Activated CD4-positive, alpha-beta T cell treated with anti-CD3 and anti-CD28 coated beads, Interleukin-2, amount 10 ng/mL, durations not matched to agents 24 days and 14 days (primary cell): ENCODE measurements at regions not wholly inside any gene's neighbourhood (a gene's known extent, or its start where the extent isn't known, plus 50 kb on each side); places are given as distances from the start of the nearest gene placed in this dataset.
"Not testable (repeated sequence)": the region's sequence is repeated elsewhere in the genome, so short reads cannot be mapped to it uniquely, and the experiment has no call there.

Source experiments
- DNase-seq: peaks from one replicate; pipeline ENCODE4 v3.0.0; 2022
- H3K27ac Mint-ChIP-seq: one replicate; pipeline ENCODE4 v1.8.0; 2022; ENCODE audit warnings: mild to moderate bottlenecking, mixed read lengths
- H3K27me3 Mint-ChIP-seq: one replicate; pipeline ENCODE4 v1.8.0; 2022; ENCODE audit warnings: mixed read lengths
- H3K36me3 Mint-ChIP-seq: one replicate; pipeline ENCODE4 v1.8.0; 2022; ENCODE audit warnings: low read depth, mild to moderate bottlenecking, mixed read lengths
- H3K4me1 Mint-ChIP-seq: one replicate; pipeline ENCODE4 v1.8.0; 2021; ENCODE audit warnings: mixed read lengths
- H3K4me3 Mint-ChIP-seq: one replicate; pipeline ENCODE4 v1.8.0; 2022; ENCODE audit warnings: mild to moderate bottlenecking, moderate library complexity, mixed read lengths
- H3K9me3 Mint-ChIP-seq: one replicate; pipeline ENCODE4 v1.8.0; 2021; ENCODE audit warnings: mixed read lengths
- intact Hi-C: fragments of 100-400 bp; cut with micrococcal nuclease; formaldehyde crosslinking; loops from one replicate; pipeline ENCODE4 v1.15.1; 2023

DNA sequence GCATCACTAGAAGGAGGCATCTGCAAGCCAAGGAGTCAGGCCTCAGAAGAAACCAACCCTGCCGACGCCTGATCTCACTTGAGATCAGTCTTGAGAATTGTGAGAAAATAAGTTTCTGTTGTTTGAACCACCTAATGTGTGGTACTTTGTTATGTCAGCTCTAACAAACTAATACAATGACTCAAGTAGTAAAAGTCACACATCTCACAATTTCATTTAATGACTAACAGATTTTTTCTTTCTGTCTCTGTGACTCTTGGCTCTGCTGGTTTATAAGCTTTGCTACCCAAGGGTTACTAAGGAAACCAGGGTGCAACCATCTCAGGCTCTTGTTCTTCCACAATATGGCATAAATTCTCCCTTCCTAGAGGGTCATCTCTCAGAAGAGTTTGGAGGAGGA lies 315.8 kb upstream of the GRAMD2B start:
- H3K27me3 Mint-ChIP-seq, result no peaks in the 10 kb centered on the region
- peaks cover 5% of the 10 kb centered on the region for H3K9me3 Mint-ChIP-seq
- H3K27ac Mint-ChIP-seq, result no peak overlapping the region
- no peaks in the 10 kb centered on the region for H3K36me3 Mint-ChIP-seq
- H3K4me3 Mint-ChIP-seq, result no peak overlapping the region
- no peaks in the 10 kb centered on the region for H3K4me1 Mint-ChIP-seq
- intact Hi-C loops, result no loop called here
- DNase-seq, result no peak

GRCh38 chr5:126108470-126108869 lies 314.7 kb upstream of the GRAMD2B start:
- Mint-ChIP-seq H3K4me1 (no peaks in the 10 kb centered on the region), H3K4me3 (no peak overlapping the region), H3K27ac (no peak overlapping the region), H3K9me3 (peaks cover 7% of the 10 kb centered on the region), H3K27me3 (no peaks in the 10 kb centered on the region), H3K36me3 (no peaks in the 10 kb centered on the region)
- no peak for DNase-seq
- intact Hi-C loops, result no loop called here

GRCh38 chr5:126115059-126115629 lies 308.1 kb upstream of the GRAMD2B start:
- no peaks in the 10 kb centered on the region for H3K4me1 Mint-ChIP-seq
- H3K4me3 Mint-ChIP-seq, result no peak overlapping the region
- H3K36me3 Mint-ChIP-seq, result no peaks in the 10 kb centered on the region
- H3K9me3 Mint-ChIP-seq, result peaks cover 10% of the 10 kb centered on the region
- DNase-seq, result no peak
- no peaks in the 10 kb centered on the region for H3K27me3 Mint-ChIP-seq
- H3K27ac Mint-ChIP-seq, result no peak overlapping the region
- intact Hi-C loops, result no loop called here

- Mint-ChIP-seq H3K9me3 (peaks cover 9% of the 10 kb centered on the region), H3K36me3 (no peaks in the 10 kb centered on the region), H3K4me3 (no peak overlapping the region), H3K4me1 (no peaks in the 10 kb centered on the region), H3K27me3 (no peaks in the 10 kb centered on the region), H3K27ac (no peak overlapping the region)
- DNase-seq, result no peak
- intact Hi-C loops, result no loop called here
Measured at GRCh38 chr5:126117044-126117443, 306.2 kb upstream of the GRAMD2B start.

DNA sequence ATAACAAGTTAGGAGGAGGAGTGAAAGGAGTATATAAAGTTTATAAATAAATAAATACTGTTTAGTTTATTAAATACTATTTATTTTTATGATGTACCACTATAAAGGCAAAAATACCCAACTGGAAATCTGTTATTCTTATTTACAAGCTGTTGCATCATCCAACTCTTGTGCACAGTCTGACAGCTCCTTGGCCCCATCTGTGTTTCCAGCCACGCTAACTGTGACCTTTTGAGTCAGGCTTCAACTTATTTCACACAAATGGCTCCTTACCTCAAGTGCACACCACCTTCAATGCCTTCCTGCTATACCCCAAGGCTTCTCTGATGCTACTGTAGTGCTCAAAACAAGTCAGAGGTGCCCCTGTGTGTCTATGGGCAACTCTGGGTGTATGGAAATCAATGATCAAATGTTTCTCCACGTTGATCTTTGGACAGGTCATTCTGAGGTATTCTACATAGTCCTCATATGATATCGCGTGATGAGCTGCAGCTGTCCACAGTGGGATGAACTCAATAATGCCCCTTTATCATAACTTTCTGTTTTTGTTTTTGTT lies 303.2 kb upstream of the GRAMD2B start:
- intact Hi-C loops, result no loop called here
- H3K36me3 Mint-ChIP-seq, result no peaks in the 10 kb centered on the region
- no peaks in the 10 kb centered on the region for H3K27me3 Mint-ChIP-seq
- no peak overlapping the region for H3K27ac Mint-ChIP-seq
- no peaks in the 10 kb centered on the region for H3K4me1 Mint-ChIP-seq
- no peak for DNase-seq
- H3K4me3 Mint-ChIP-seq, result no peak overlapping the region
- H3K9me3 Mint-ChIP-seq, result no peaks in the 10 kb centered on the region

- H3K9me3 Mint-ChIP-seq, result no peaks in the 10 kb centered on the region
- DNase-seq, result no peak
- no peaks in the 10 kb centered on the region for H3K27me3 Mint-ChIP-seq
- no peak overlapping the region for H3K27ac Mint-ChIP-seq
- no peak overlapping the region for H3K4me3 Mint-ChIP-seq
- intact Hi-C loops, result no loop called here
- H3K4me1 Mint-ChIP-seq, result no peaks in the 10 kb centered on the region
- no peaks in the 10 kb centered on the region for H3K36me3 Mint-ChIP-seq
Measured at GRCh38 chr5:126120939-126121338, 302.3 kb upstream of the GRAMD2B start.

DNA sequence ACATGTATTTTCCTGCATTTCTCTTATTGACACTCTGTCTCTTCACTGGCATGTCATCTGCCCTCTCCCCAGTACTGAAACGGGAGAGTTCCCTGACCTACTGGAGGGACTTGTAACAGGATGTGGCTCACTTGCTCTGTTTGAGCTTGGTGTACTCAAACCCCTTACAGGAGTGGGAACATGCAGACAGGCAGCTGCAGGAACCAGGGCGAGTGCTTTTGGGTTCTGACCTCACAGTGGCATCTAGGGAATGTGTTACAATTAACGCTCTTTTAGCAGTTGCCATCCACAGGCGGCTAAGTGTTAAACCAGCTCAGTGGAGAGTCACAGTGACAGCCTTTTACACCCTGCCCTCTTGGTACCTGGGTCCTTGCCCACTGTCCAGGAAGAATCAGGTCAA lies 300.3 kb upstream of the GRAMD2B start:
- Mint-ChIP-seq H3K27ac (no peak overlapping the region), H3K36me3 (no peaks in the 10 kb centered on the region), H3K4me3 (no peak overlapping the region), H3K4me1 (no peaks in the 10 kb centered on the region), H3K27me3 (no peaks in the 10 kb centered on the region), H3K9me3 (no peaks in the 10 kb centered on the region)
- intact Hi-C loops, result no loop called here
- DNase-seq, result no peak

- Mint-ChIP-seq H3K4me3 (no peak overlapping the region), H3K27me3 (no peaks in the 10 kb centered on the region), H3K36me3 (no peaks in the 10 kb centered on the region), H3K27ac (no peak overlapping the region), H3K9me3 (no peaks in the 10 kb centered on the region), H3K4me1 (no peaks in the 10 kb centered on the region)
- DNase-seq, result no peak
- intact Hi-C loops, result no loop called here
Measured at GRCh38 chr5:126124706-126125345, 298.4 kb upstream of the GRAMD2B start.

DNA sequence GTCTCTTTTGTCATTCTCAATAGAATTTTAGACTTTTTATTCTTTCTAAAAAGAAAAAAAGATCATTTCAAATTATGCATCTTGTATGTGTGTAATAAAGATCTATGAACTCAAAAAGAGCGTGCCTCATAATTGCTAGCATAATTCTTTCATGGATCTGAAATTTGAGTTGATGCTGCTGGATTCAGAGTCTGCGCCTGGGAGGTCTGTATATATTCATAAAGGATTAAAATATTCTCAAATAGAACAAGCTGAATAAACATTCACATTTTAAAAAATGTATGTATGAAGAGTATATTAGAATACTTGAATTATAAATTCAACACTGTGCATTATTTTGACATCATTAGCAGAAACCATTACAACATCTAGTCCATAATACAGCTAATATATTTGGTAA lies 297.8 kb upstream of the GRAMD2B start:
- H3K9me3 Mint-ChIP-seq, result no peaks in the 10 kb centered on the region

DNA sequence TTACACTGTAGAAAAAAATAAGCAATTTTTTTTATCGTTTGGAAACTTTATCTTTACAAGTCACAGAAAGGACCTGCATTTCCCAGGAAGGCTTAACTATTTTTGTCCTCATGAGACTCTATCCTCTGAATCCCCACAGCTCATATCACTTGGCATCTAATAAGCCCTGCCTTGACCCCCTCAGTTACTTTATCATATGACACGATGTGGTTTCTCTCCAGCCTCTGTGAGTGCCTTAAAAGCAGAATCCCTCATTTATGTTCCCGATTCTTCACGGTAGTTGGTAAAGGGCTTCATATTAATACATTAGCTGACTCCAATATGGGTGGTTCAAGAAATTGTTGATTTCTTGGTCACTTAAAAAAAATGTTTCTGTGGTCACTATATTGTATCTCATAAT lies 296.6 kb upstream of the GRAMD2B start:
- intact Hi-C loops, result no loop called here
- Mint-ChIP-seq H3K4me1 (no peaks in the 10 kb centered on the region), H3K4me3 (no peak overlapping the region), H3K27ac (no peak overlapping the region), H3K36me3 (no peaks in the 10 kb centered on the region), H3K27me3 (no peaks in the 10 kb centered on the region), H3K9me3 (no peaks in the 10 kb centered on the region)
- no peak for DNase-seq

More for the DNA sequence above, 297.8 kb upstream of the GRAMD2B start:
- no peaks in the 10 kb centered on the region for H3K4me1 Mint-ChIP-seq
- H3K36me3 Mint-ChIP-seq, result no peaks in the 10 kb centered on the region
- H3K27me3 Mint-ChIP-seq, result no peaks in the 10 kb centered on the region
- no peak for DNase-seq
- no peak overlapping the region for H3K27ac Mint-ChIP-seq
- intact Hi-C loops, result no loop called here
- H3K4me3 Mint-ChIP-seq, result no peak overlapping the region

DNA sequence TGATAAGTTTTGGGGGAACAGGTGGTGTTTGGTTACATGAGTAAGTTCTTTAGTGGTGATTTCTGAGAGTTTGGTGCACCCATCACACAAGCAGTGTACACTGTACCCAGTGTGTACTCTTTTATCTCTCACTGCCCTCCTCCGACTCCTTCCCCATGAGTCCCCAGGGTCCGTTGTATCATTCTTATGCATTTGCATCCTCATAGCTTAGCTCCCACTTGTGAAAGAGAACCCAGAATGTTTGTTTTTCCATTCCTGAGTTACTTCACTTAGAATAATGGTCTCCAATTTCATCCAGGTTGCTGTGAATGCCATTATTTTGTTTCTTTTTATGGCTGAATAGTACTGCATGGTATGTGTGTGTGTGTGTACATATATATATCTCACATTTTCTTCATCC lies 295.8 kb upstream of the GRAMD2B start:
- intact Hi-C loops, H3K36me3 Mint-ChIP-seq, H3K9me3 Mint-ChIP-seq, DNase-seq, H3K4me1 Mint-ChIP-seq, H3K4me3 Mint-ChIP-seq, H3K27ac Mint-ChIP-seq, H3K27me3 Mint-ChIP-seq: not testable (repeated sequence)

- H3K4me3 Mint-ChIP-seq, result no peak overlapping the region
- H3K9me3 Mint-ChIP-seq, result peaks cover 2% of the 10 kb centered on the region
- no peaks in the 10 kb centered on the region for H3K36me3 Mint-ChIP-seq
- no peaks in the 10 kb centered on the region for H3K27me3 Mint-ChIP-seq
- intact Hi-C loops, result no loop called here
- no peaks in the 10 kb centered on the region for H3K4me1 Mint-ChIP-seq
- no peak for DNase-seq
- H3K27ac Mint-ChIP-seq, result no peak overlapping the region
Measured at GRCh38 chr5:126129431-126129830, 293.8 kb upstream of the GRAMD2B start.

DNA sequence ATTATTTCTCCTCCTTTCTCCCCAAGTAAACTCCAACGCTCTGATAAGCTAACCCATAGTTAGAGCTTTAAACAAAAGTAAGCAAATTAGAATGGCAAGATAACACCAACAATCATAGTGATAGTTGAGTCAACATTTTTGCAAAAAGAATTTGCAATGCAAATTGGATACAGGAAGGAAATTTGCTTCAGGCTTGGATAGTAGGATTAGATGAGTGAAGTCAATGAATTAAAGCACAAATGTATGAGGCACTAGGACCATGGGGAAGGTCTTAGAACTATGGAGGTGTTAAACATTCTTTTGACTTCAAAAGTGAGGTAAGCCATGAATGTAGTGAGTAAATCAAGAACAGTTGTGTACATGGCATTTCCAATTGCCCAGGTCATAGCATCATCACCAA lies 289.8 kb upstream of the GRAMD2B start:
- no peaks in the 10 kb centered on the region for H3K27me3 Mint-ChIP-seq
- intact Hi-C loops, result no loop called here
- H3K9me3 Mint-ChIP-seq, result peaks cover 9% of the 10 kb centered on the region
- no peak for DNase-seq
- no peaks in the 10 kb centered on the region for H3K4me1 Mint-ChIP-seq
- H3K36me3 Mint-ChIP-seq, result no peaks in the 10 kb centered on the region
- H3K27ac Mint-ChIP-seq, result no peak overlapping the region
- no peak overlapping the region for H3K4me3 Mint-ChIP-seq

GRCh38 chr5:126137891-126138280 lies 285.3 kb upstream of the GRAMD2B start:
- intact Hi-C loops, result no loop called here
- no peaks in the 10 kb centered on the region for H3K36me3 Mint-ChIP-seq
- no peak overlapping the region for H3K27ac Mint-ChIP-seq
- no peaks in the 10 kb centered on the region for H3K27me3 Mint-ChIP-seq
- no peak for DNase-seq
- H3K9me3 Mint-ChIP-seq, result peaks cover 9% of the 10 kb centered on the region
- H3K4me1 Mint-ChIP-seq, result no peaks in the 10 kb centered on the region
- no peak overlapping the region for H3K4me3 Mint-ChIP-seq
